Stimulated activated CD8-positive, alpha-beta memory T cell treated with anti-CD3 and anti-CD28 coated beads, Interleukin-12 subunit alpha, Interleukin-12 subunit beta, amount 100 ng/mL, for 4 hours (primary cell): ENCODE measurements at regions not wholly inside any gene's neighbourhood (a gene's known extent, or its start where the extent isn't known, plus 50 kb on each side); places are given as distances from the start of the nearest gene placed in this dataset.
"Not testable (repeated sequence)": the region's sequence is repeated elsewhere in the genome, so short reads cannot be mapped to it uniquely, and the experiment has no call there.

Experiments
- DNase-seq: peaks from one replicate; pipeline ENCODE4 v3.0.0-alpha.2; 2020; ENCODE audit warnings: low read depth

DNA sequence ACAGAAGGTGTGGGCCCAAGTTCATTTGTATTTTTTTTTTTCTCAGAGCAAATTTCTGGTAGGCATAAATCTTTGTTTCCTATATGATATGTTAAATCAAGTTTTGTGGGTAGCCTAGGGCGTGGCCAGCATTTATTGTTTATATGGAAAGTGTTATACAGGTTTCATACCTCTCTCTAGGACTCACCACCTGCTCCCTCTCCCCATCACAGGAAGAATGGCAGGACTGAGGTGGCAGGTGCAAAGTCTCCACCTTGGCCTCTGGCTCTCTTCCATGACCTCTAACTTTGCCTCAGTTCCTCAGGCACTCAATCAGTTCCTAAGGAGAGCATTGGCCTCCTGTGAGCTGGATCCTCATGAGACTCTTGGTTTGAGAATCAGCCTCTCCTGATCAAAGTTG, 172.3 kb upstream of the TSC22D1 start:
- no peak for DNase-seq

DNA sequence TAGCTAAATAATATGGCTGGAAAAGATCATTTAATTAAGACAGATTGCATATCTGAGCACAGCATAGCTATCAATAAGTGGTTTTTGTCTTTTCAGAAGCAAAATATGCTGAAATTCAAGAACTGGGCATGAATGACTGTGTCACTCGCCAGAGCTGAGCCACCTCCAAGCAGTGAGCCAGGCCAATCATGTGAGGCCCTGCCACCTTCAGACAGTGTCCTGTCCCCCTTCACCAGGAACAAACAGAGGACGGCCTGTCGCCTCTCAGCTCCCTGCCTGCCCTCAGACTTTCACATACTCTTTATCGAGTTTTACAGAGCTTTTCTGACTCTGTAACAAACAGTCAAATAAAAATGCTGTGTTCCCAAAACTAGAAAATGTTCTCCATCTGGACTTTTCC, 171.0 kb upstream of the TSC22D1 start:
- no peak for DNase-seq

DNA sequence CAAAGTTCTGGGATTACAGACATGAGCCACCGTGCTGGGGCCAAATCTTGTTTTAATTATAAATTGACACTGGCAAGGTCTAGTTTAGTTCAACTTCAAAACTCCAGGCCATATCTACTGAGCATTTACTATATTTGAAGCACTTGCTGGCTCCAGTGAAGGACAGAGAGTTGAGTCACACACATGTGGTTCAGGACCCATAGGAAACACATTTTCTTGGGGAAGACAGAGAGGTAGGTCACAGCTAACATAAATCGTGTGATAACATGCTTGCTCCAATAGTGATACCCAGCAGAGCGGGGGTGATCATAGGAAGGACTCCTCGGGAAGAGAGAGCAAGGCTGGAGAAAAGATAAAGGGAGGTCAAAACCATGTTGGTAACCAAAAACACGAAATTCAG, 170.6 kb upstream of the TSC22D1 start:
- DNase-seq: no peak

DNA sequence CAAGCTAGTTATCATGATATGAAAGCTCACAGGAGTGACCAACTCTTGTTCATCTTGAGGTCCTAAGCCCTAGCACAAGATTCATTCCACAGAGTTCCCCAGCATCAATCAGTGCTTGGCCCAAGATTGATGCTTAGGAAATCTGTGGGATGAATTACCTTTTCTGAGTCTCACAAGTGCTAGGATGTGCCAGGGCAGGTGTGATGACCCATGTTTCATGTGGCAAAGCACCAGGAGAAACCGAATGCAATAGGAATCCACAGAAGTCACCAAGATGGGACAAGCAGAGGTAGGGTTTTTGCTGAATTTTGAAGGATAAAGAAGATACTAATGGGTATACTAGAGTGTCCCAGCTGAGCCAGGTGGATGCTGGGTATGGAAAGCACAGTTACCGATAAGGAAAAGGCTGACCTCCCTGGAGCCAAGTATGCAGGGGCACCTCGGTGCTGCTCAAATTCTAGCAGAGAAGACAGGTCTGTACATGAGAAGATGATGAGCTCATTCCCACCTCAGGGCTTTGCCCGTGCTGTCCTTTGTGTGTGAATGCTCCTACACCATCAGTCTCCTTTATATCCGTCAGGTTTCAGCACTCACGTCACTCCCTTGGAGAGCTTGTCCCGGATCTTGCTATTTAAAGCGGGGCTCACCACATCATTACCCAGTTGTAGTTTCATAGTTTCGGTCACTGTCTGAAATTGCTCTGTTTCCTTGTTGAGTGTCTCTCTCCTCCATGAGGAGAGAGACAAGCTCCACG, 168.9 kb upstream of the TSC22D1 start:
- no peak for DNase-seq

- DNase-seq: no peak
Measured at GRCh38 chr13:44739539-44739938, 163.4 kb upstream of the TSC22D1 start.

- DNase-seq: no peak
Measured at GRCh38 chr13:44739120-44739519, 163.0 kb upstream of the TSC22D1 start.

- no peak for DNase-seq
Measured at GRCh38 chr13:44738463-44738862, 162.3 kb upstream of the TSC22D1 start.

GRCh38 chr13:44735806-44736205, 159.7 kb upstream of the TSC22D1 start:
- no peak for DNase-seq

DNA sequence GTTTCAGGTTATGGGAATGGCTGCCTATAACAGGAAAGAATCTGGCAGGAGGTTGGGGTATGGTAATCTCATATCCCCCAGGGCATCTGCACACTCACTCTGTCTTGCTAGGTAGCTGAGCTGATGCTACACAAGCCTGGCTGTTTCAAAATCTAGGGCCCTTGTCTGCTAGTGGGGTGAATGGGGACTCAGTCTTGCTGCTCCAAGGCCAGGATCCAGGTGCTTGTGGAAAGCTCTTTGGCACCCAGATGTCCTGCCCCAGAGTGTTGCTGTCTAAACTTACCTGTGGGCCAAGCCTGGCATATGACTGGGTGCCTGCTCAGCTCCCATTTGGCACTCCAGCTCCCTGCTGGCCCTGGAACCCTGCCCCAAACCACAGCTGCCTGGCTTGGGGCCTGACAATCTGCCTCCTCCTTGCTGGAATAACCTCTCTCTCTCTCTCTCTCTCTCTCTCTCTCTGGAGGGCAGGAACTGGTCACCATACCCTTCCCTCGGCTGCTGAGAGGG, 158.1 kb upstream of the TSC22D1 start:
- DNase-seq: no peak

DNA sequence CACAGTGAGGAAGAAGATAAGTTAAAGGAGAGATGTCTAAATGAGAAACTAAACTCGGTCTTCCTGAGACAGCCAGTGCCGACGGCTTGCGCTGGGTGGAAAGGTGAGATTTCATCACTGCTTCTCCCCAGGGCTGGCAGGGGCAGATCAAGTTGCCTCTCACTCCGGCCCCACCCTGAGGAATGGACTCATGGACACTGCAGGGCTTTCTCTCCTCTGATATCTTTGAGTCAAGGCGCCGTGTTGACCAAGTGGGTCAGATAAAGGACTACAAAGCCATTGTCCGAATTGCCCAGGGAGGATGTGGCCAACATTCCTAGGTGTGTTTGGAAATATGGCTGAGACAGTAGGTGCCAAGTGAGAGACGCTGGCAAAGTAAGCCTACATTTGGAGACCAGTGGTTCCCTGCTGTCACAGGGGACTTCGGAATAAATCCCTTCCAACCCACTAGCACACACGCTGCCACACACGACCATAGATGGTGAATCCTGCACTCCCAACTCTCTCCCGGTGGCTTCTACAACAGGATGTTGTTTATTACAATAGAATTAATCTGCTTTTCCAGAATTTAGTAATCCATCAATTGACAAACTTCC, 156.5 kb upstream of the TSC22D1 start:
- DNase-seq: no peak

GRCh38 chr13:44730851-44731250, 154.7 kb upstream of the TSC22D1 start:
- no peak for DNase-seq

- DNase-seq: no peak
Measured at GRCh38 chr13:44730099-44730498, 154.0 kb upstream of the TSC22D1 start.

DNA sequence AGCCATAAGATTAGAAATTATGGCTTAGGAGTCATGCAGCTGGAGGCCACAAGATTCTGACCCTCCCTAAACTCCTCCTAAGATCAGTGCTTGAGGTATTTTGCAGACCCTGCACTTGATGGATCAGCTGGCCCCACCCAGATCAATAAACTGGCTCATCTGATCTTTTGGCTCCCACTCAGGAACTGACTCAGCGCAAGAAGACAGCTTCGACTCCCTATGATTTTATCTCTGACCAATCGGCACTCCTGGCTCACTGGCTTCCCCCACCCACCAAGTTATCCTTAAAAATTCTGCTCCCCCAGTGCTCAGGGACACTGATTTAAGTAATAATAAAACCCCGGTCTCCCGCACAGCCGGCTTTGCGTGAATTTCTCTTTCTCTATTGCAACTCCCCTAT, 151.5 kb upstream of the TSC22D1 start:
- DNase-seq: not testable (repeated sequence)

DNA sequence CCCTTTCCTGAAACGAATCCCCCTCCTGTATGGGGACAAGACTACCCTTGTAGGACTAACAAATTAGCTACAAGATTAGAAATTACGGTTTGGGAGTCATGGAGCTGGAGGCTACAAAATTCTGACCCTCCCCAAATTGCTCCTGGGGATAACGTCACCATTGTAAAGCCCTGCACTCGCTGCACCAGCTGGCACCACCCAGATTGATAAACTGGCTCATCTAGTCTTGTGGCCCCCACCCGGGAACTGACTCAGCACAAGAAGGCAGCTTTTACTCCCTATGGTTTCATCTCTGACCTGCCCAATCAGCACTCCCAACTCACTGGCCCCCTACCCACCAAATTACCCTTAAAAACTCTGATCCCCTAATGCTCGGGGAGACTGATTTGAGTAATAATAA, 150.6 kb upstream of the TSC22D1 start:
- no peak for DNase-seq

- DNase-seq: no peak
Measured at GRCh38 chr13:44726214-44726613, 150.1 kb upstream of the TSC22D1 start.

DNA sequence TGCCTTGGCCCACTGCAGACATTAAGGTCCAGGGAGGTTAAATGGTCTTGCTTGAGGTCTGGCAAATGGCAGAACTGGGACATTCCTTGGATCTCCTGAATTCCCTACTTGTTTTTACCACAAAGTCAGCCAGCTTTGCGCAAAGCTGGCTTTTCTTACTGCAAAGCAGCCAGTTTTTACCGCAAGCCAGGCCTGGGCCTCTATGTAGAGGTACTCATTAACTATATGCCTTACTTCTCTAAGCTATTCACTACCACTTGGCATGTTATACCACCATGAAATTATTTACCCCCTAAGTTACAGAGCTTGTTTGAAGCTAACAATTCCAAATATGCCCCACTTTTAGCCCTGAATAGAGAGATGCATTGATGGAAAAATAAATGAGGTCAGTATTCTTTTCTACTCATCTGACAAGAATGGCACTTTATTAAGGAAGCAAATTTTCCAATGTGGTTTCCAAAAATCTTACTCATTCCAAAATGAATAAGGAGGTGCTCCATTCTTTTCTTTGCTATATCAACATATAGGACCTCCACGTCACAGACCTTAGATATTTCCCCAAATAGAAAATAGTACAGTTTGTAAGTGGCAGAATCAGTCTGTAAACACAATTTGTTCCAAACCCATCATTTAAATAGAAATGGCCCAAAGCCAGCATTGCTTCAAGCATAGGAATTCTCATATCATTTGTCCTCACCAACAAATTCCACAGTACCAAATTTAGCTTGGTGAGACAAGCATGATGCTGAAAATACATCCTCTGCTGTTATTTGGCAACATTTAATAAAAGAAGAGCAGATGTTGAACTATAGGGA, 143.9 kb upstream of the TSC22D1 start:
- DNase-seq: no peak

DNA sequence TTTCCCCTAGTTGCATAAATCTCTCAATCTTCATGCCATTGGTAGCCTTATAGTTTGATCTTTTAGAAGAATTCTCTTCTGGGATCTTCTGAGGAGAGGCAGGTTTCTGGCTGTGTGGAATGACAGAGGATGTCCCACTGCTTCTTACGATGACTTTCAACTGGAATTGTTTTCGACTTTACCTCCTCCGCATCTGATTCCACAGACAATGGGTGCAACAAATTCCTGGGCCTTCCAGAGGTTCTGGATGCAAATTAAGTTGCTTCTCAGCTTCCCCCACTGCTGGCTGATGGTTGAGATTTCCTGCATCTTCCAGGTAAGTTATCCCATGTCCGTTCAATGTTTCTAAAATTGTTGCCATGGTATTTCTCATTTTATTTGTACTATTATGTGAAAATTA, 142.3 kb upstream of the TSC22D1 start:
- DNase-seq: no peak

DNA sequence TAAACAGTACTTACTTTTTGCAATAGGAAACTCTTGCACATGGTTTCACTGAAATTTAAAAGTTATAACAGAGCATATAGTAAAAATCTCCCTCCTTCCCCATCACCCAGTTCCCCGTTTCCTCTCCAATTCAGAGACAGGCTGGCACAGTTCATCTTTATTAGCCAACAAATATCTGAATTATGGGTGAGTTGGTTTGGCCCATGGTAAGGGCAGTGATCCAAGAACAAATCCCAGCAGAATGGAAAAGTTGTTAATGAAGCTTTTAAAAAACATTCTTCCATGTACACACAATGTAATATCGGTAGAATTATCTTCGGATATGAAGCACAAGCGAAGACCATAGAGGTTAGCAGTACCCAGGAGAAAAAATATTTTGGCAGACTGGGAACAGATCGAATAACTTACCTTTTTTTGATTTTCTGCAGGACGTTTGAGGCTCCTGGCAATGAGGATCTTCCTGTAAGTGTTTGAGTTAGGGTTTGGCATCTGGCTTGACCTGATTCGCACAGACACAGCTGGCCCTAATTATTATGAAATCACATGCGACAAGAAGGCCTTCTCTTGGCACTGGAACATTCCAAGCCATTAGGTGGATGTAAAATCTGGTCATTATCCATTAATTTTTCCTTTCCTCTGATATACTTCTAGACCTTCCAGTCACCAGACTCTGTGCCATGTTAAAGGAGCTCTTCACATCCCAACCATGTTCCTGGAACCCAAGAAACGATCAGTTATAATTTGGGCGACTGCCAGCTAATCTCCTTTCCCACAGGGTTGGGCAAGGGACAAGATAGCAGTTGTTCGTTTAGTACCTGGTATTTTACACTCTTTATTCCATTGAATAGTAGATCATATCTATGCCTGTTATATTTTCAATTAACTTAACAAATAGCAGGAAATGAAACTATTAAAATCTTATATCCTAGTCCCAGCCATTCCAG, 139.4 kb upstream of the TSC22D1 start:
- DNase-seq: no peak

DNA sequence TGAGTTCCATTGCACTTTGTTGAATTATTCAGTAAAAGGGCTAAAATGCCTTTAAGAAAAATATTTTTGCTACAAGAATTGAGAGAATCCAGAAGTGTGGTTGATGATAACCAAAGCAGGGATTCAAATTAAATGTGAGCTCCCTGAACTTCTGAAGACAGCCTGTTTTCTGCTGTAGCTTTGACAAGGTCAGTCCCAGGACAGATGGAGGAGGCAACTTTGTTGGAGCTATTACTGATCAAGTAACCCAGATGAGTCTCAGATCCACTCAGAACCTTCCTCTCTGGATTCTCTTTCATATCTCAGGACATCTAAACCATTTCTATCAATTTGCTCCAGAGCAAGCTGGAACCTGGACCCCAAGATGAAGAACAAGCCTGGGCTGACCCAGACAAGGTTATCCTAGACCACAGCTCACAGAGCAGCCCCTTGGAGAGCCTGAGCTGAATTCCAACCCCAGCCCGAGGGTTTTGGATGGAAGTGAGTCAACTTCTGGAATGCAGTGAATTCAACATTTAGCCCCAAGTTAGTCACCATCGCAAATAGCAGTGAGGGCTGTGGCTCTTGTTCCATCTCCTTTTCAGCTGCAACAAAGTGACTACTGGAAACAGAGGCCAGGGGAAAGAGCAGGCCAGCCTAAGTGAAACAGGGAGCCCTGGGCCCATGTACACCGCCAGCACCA, 137.8 kb upstream of the TSC22D1 start:
- no peak for DNase-seq

DNA sequence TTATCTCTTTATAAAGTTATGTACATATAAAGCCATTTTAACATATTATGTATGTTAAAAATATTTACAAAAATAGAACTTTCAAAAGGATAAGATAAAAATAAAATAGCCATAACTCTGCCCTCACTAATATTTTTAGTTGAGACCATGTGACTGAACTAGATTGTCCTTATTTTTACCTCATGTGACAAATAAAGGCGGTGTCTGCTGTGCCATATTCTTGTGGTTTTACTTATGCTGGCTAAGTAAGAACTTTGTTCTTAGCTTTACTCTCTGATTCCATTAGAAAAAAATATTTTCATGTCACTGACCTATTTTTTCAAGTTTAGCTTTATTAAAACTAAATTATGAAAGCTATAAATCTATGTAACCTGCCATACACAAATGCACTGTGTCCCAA, 135.6 kb upstream of the TSC22D1 start:
- no peak for DNase-seq

GRCh38 chr13:44710576-44710975, 134.4 kb upstream of the TSC22D1 start:
- no peak for DNase-seq
